GM12874 (cell line): ENCODE measurements at regions not wholly inside any gene's neighbourhood (a gene's known extent, or its start where the extent isn't known, plus 50 kb on each side); places are given as distances from the start of the nearest gene placed in this dataset.

Experiments used
- CTCF ChIP-seq: IDR thresholded peaks from 2 replicates; pipeline ENCODE4 v1.5.1; 2011; ENCODE audit warnings: low read depth, mild to moderate bottlenecking, control low read depth, low read length, moderate library complexity; ENCODE audit not compliant: insufficient read depth

- no peak for TF ChIP-seq CTCF
Measured at GRCh38 chr14:104477117-104477623, 102.4 kb upstream of the C14orf180 start.

GRCh38 chr14:104477666-104478380, 101.7 kb upstream of the C14orf180 start:
- TF ChIP-seq CTCF = no peak

DNA sequence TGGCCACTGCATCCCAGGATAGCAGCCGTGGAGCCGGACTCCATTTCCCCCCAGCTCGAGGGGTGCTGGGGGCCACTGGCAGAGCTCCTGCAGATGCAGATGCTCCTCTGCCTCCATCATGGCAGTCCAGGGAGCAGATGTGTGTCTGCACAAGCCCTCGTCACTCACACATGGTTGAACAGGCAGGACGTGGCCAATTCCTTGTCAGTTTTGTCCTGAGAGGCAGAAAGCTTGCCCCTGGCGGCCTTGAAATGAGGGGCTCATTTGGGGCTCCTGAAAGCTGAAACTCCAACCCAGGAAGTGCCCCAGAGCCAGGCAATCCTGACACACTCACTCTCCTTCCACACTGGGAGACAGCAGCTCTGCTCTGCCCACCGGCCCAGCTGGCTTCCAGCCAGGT, 100.9 kb upstream of the C14orf180 start:
- no peak for TF ChIP-seq CTCF

GRCh38 chr14:104479901-104480300, 99.7 kb upstream of the C14orf180 start:
- TF ChIP-seq CTCF = no peak

- no peak for TF ChIP-seq CTCF
Measured at GRCh38 chr14:104481323-104481722, 98.2 kb upstream of the C14orf180 start.

- no peak for TF ChIP-seq CTCF
Measured at GRCh38 chr14:104486222-104486923, 93.2 kb upstream of the C14orf180 start.

DNA sequence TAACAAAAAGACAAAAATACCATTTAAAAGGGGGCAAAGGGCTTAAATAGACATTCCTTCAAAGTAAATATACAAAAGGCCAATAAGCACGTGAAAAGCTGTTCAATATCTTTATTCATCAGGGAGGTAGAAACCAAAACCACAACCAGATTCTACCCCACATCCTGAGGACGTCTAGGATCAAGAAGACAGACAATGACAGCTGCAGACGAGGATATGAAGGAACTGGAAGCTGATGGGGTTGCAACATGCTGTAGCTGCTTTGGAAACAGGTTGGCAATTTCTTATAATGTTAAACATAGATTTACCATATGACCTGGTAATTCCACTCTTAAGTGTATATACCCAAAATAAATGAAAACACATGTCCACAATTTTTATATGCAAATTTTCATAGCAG, 85.1 kb upstream of the C14orf180 start:
- TF ChIP-seq CTCF = no peak
